Prostate gland (tissue), 2 donors: ENCODE measurements at regions not wholly inside any gene's neighbourhood (a gene's known extent, or its start where the extent isn't known, plus 50 kb on each side); places are given as distances from the start of the nearest gene placed in this dataset.

ENCODE experiments used
- POLR2A ChIP-seq: fragments of 450-650 bp; IDR thresholded peaks from one replicate; pipeline ENCODE4 v1.6.1; 2016; ENCODE audit warnings: antibody characterized with exemption, mild to moderate bottlenecking
- TF ChIP-seq, protein P1 (sequence below), 4 experiments: fragments of 200-600 bp in 2 of 4; fragments of 450-650 bp in 2 of 4; sonication (generic) in 2 of 4; IDR thresholded peaks; 1 replicate in 3 of 4; 2 replicates in 1 of 4; pipeline ENCODE4 v1.5.1; 2016 to 2019; ENCODE audit warnings: antibody characterized with exemption in 4 of 4, mild to moderate bottlenecking in 2 of 4, moderate library complexity in 2 of 4

DNA sequence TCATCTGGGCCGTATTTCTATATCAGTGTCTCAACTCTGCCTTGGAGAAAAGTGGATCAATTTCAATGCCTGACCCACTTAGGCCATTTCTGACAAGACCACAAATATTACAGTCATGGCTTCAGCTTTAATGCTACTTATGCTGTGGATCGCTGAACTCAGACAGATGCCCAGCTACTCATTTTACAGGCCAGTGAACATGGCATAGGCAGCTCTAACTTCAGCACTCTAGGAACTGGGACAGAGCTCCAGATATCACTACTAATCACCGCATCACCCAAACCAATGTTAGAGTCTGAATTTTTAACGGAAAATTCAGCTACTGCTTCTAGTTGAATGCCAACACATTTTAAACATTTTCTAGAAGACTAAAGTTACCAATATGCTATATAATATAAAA is 809.6 kb upstream of the FRG1 start:
- TF ChIP-seq, protein P1, sequence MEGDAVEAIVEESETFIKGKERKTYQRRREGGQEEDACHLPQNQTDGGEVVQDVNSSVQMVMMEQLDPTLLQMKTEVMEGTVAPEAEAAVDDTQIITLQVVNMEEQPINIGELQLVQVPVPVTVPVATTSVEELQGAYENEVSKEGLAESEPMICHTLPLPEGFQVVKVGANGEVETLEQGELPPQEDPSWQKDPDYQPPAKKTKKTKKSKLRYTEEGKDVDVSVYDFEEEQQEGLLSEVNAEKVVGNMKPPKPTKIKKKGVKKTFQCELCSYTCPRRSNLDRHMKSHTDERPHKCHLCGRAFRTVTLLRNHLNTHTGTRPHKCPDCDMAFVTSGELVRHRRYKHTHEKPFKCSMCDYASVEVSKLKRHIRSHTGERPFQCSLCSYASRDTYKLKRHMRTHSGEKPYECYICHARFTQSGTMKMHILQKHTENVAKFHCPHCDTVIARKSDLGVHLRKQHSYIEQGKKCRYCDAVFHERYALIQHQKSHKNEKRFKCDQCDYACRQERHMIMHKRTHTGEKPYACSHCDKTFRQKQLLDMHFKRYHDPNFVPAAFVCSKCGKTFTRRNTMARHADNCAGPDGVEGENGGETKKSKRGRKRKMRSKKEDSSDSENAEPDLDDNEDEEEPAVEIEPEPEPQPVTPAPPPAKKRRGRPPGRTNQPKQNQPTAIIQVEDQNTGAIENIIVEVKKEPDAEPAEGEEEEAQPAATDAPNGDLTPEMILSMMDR (IDR thresholded peaks at IDR 0.05): no peak
- no peak for TF ChIP-seq POLR2A
